IPS-18a (cell line): ENCODE measurements at regions not wholly inside any gene's neighbourhood (a gene's known extent, or its start where the extent isn't known, plus 50 kb on each side); places are given as distances from the start of the nearest gene placed in this dataset.
"Not testable (repeated sequence)": the region's sequence is repeated elsewhere in the genome, so short reads cannot be mapped to it uniquely, and the experiment has no call there.

ENCODE experiments used
- H3K27ac ChIP-seq: one replicate; pipeline ENCODE4 v1.5.1; 2013; ENCODE audit warnings: low read length
- H3K27me3 ChIP-seq: one replicate; pipeline ENCODE4 v1.6.1; 2013; ENCODE audit warnings: mild to moderate bottlenecking, low read length; ENCODE audit not compliant: control insufficient read depth, insufficient read depth
- H3K36me3 ChIP-seq: one replicate; pipeline ENCODE4 v1.6.1; 2013; ENCODE audit warnings: low read depth, low read length; ENCODE audit not compliant: control insufficient read depth
- H3K4me1 ChIP-seq: one replicate; pipeline ENCODE4 v1.6.1; 2013; ENCODE audit warnings: low read depth, low read length; ENCODE audit not compliant: control insufficient read depth
- H3K4me3 ChIP-seq: one replicate; pipeline ENCODE4 v1.5.1; 2013; ENCODE audit warnings: low read length
- H3K9ac ChIP-seq: one replicate; pipeline ENCODE4 v1.6.1; 2013; ENCODE audit warnings: mild to moderate bottlenecking, low read length, moderate library complexity
- H3K9me3 ChIP-seq: one replicate; pipeline ENCODE4 v1.6.1; 2013; ENCODE audit warnings: low read depth, low read length; ENCODE audit not compliant: control insufficient read depth

DNA sequence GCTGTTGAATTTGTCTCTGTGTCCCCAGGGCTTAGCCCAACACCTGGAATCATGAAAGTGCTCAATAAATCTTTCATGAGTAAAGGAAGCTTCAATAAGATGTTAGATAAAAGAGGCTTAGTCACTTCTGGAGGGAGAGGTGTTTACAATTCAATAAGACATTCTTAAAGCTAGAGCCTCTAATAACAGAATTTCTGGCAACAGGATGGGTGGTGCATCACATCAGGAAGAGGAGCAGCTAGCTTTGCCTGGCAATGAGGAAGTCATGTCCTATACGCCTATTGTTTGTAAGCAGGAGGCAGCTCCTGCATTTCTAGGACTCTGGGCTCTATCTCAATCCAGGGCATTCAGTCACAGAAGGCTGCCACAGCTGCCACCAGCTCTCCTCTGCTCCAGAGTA is 638.5 kb downstream of the EPM2A start:
- H3K4me1 ChIP-seq = no peaks in the 10 kb centered on the region
- no peak overlapping the region for H3K27ac ChIP-seq
- no peaks in the 10 kb centered on the region for H3K9me3 ChIP-seq
- H3K9ac ChIP-seq = no peak overlapping the region
- no peaks in the 10 kb centered on the region for H3K27me3 ChIP-seq
- no peak overlapping the region for H3K4me3 ChIP-seq
- H3K36me3 ChIP-seq = no peaks in the 10 kb centered on the region

DNA sequence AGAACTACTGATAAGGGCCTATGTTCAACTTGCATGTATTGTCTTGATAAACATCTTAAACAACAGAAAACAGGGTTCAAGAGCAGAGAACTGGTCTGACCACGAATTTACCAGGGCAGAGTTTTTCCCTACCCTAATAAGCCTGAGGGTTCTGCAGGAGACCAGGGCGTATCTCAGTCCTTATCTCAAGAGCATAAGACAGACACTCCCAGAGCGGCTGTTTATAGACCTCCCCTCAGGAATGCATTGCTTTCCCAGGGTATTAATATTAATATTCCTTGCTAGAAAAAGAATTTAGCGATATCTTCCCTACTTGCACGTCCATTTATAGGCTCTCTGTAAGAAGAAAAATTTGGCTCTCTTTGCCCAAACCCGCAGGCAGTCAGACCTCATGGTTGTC is 637.2 kb downstream of the EPM2A start:
- H3K4me1 ChIP-seq, H3K36me3 ChIP-seq, H3K9ac ChIP-seq, H3K4me3 ChIP-seq, H3K27me3 ChIP-seq, H3K27ac ChIP-seq, H3K9me3 ChIP-seq: not testable (repeated sequence)

DNA sequence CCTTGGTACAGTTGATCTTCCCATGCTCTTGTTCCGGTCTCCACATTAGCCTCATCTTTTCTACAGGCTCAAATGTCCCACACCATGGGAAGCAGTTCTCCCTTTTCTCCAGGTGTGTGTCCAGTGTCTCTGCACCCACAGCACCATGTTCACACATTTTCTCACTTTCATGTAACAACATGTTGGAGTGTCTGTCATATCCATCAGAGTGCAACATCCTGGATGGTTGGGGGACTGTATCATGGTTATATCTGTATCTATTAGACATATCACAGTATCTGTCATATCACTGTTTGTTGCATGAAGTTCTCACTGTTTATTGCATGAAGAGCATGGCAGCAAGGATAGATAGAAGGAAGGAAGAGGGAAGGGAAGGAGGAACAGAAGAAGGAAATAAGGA is 635.6 kb downstream of the EPM2A start:
- Histone ChIP-seq H3K9me3 (no peaks in the 10 kb centered on the region), H3K36me3 (no peaks in the 10 kb centered on the region), H3K4me1 (peaks cover 8% of the 10 kb centered on the region), H3K27ac (no peak overlapping the region), H3K9ac (no peak overlapping the region), H3K4me3 (no peak overlapping the region), H3K27me3 (no peaks in the 10 kb centered on the region)

DNA sequence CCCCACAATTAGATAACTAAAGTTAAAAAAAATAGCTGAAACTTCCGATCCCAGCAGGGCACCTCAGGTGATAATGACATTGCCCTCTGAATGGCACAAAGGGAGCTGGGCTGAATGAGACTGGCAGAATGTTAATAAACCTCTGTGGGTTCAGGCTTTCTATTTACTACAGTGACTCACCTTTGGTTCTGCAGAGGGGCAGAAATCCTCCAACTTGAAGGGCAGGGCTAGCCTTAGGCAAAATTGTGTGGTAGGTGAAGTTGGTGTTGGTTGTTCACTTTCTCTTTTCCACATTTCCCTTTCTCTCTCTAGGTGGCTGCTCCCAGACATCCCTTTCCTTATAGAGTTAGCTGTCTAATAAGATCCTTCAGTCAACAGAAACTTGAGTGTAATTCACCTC is 625.2 kb downstream of the EPM2A start:
- no peak overlapping the region for H3K27ac ChIP-seq
- H3K4me3 ChIP-seq = no peak overlapping the region
- H3K27me3 ChIP-seq = no peaks in the 10 kb centered on the region
- H3K9me3 ChIP-seq = no peaks in the 10 kb centered on the region
- H3K4me1 ChIP-seq = peaks cover 8% of the 10 kb centered on the region
- no peak overlapping the region for H3K9ac ChIP-seq
- H3K36me3 ChIP-seq = no peaks in the 10 kb centered on the region

DNA sequence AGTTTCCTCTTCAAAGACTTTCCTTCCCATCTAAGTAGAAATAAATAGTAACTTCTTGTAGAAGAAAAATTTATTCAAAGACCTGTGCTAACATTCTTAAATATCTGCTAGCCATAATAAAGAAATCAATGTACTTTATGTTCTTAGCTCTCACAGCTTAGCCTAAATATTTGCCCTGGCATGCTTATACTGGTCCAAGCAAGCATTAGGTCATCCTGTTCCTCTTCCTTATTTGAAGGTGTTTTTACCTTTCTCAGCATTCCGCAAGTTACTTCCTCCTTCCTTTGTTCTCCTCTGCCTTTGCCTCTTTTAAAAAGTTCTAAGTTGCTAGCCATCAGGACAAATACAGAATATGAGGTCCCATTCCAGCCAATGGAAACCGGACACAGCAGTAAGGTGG is 623.9 kb downstream of the EPM2A start:
- not testable (repeated sequence) for H3K9ac ChIP-seq, H3K4me1 ChIP-seq, H3K27me3 ChIP-seq, H3K36me3 ChIP-seq, H3K9me3 ChIP-seq, H3K27ac ChIP-seq, H3K4me3 ChIP-seq

DNA sequence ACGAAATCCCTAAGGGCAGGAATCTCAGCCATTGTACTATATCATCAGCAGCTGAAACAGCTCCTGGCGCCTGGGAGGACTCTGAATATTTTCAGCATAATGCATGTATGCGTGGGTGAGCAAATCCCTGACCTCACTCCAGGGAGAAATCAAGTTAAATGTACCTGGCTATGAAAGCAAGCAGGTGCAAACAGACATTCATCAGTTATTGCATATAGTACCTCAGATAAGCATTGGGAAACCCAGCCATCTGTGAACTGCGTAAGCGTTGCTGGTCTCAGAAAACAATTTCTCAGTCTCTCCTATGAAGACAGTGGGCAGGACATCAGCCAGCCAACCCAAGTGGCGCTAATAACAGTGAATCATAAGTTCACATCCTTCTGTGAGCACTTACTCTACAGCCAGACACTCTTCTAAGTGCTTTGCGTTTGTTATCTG is 622.6 kb downstream of the EPM2A start:
- Histone ChIP-seq H3K9me3 (no peaks in the 10 kb centered on the region), H3K4me1 (peaks cover 8% of the 10 kb centered on the region), H3K27ac (no peak overlapping the region), H3K9ac (no peak overlapping the region), H3K4me3 (no peak overlapping the region), H3K27me3 (no peaks in the 10 kb centered on the region), H3K36me3 (no peaks in the 10 kb centered on the region)

GRCh38 chr6:145115638-145116037 is 619.7 kb downstream of the EPM2A start:
- Histone ChIP-seq H3K36me3 (no peaks in the 10 kb centered on the region), H3K9me3 (no peaks in the 10 kb centered on the region), H3K27ac (no peak overlapping the region), H3K4me3 (no peak overlapping the region), H3K27me3 (no peaks in the 10 kb centered on the region), H3K9ac (no peak overlapping the region), H3K4me1 (no peaks in the 10 kb centered on the region)

GRCh38 chr6:145116591-145117178 is 618.6 kb downstream of the EPM2A start:
- Histone ChIP-seq H3K9ac (no peak overlapping the region), H3K36me3 (no peaks in the 10 kb centered on the region), H3K4me1 (no peaks in the 10 kb centered on the region), H3K27me3 (no peaks in the 10 kb centered on the region), H3K9me3 (no peaks in the 10 kb centered on the region), H3K4me3 (no peak overlapping the region), H3K27ac (no peak overlapping the region)

- no peaks in the 10 kb centered on the region for H3K4me1 ChIP-seq
- no peaks in the 10 kb centered on the region for H3K27me3 ChIP-seq
- H3K36me3 ChIP-seq = no peaks in the 10 kb centered on the region
- H3K9ac ChIP-seq = no peak overlapping the region
- H3K4me3 ChIP-seq = no peak overlapping the region
- no peak overlapping the region for H3K27ac ChIP-seq
- H3K9me3 ChIP-seq = no peaks in the 10 kb centered on the region
Measured at GRCh38 chr6:145118224-145118623, 617.1 kb downstream of the EPM2A start.

GRCh38 chr6:145119081-145119480 is 616.2 kb downstream of the EPM2A start:
- H3K9me3 ChIP-seq = no peaks in the 10 kb centered on the region
- no peak overlapping the region for H3K4me3 ChIP-seq
- no peaks in the 10 kb centered on the region for H3K4me1 ChIP-seq
- no peaks in the 10 kb centered on the region for H3K36me3 ChIP-seq
- no peaks in the 10 kb centered on the region for H3K27me3 ChIP-seq
- no peak overlapping the region for H3K27ac ChIP-seq
- H3K9ac ChIP-seq = no peak overlapping the region

DNA sequence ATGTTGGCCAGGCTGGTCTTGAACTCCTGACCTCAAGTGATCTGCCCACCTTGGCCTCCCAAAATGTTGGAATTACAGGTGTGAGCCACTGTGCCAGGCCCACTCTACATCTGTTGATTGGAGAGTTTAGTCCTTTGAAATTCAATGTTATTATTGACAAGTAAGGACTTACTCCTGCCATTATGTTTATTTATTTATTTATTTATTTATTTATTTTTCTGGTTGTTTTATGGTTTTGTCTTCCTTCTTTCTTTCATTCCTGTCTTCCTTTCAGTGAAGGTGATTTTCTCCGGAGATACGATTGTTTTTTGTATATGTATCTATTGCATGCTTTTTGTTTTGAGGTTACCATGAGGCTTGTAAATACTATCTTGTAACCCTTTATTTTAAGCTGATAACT is 602.6 kb downstream of the EPM2A start:
- no peaks in the 10 kb centered on the region for H3K4me1 ChIP-seq
- no peaks in the 10 kb centered on the region for H3K27me3 ChIP-seq
- no peak overlapping the region for H3K9ac ChIP-seq
- H3K4me3 ChIP-seq = no peak overlapping the region
- H3K36me3 ChIP-seq = no peaks in the 10 kb centered on the region
- H3K27ac ChIP-seq = no peak overlapping the region
- no peaks in the 10 kb centered on the region for H3K9me3 ChIP-seq

- H3K4me1 ChIP-seq = no peaks in the 10 kb centered on the region
- no peak overlapping the region for H3K27ac ChIP-seq
- no peak overlapping the region for H3K9ac ChIP-seq
- H3K4me3 ChIP-seq = no peak overlapping the region
- H3K27me3 ChIP-seq = no peaks in the 10 kb centered on the region
- no peaks in the 10 kb centered on the region for H3K36me3 ChIP-seq
- no peaks in the 10 kb centered on the region for H3K9me3 ChIP-seq
Measured at GRCh38 chr6:145135702-145136101, 599.6 kb downstream of the EPM2A start.
